ENCODE measurements at regions not wholly inside any gene's neighbourhood (a gene's known extent, or its start where the extent isn't known, plus 50 kb on each side); places are given as distances from the start of the nearest gene placed in this dataset.

- 86 to 97% methylated on average over 6 of the region's 6 CpGs for WGBS, 2 donors
- DNase-seq (ENCODE audit: low spot score in 2 of 2) = no peak
- TF ChIP-seq EP300 (IDR thresholded peaks at IDR 0.05) = no peak
- TF ChIP-seq CTCF (IDR thresholded peaks at IDR 0.05) = no peak
- TF ChIP-seq POLR2A (IDR thresholded peaks at IDR 0.05) = no peak
- Histone ChIP-seq H3K27me3 (no peaks in the 10 kb centered on the region), H3K9me3 (no peaks in the 10 kb centered on the region), H3K36me3 (no peaks in the 10 kb centered on the region), H3K4me1 (no peaks in the 10 kb centered on the region), H3K4me3 (no peak overlapping the region), H3K27ac (no peak overlapping the region)
Observed at GRCh38 chr18:41752826-41753225, 202.2 kb upstream of the PIK3C3 start.

GRCh38 chr18:41751652-41752051 lies 203.4 kb upstream of the PIK3C3 start:
- H3K27me3 ChIP-seq = no peaks in the 10 kb centered on the region
- TF ChIP-seq EP300 (IDR thresholded peaks at IDR 0.05) (no peak), CTCF (IDR thresholded peaks at IDR 0.05) (no peak), POLR2A (IDR thresholded peaks at IDR 0.05) (no peak)
- H3K4me1 ChIP-seq = no peaks in the 10 kb centered on the region
- no peak overlapping the region for H3K4me3 ChIP-seq
- WGBS, 2 donors = 44 to 51% methylated on average over 1 of the region's 1 CpG
- H3K36me3 ChIP-seq = no peaks in the 10 kb centered on the region
- no peak overlapping the region for H3K27ac ChIP-seq
- no peaks in the 10 kb centered on the region for H3K9me3 ChIP-seq
- DNase-seq (ENCODE audit: low spot score in 2 of 2) = no peak

DNA sequence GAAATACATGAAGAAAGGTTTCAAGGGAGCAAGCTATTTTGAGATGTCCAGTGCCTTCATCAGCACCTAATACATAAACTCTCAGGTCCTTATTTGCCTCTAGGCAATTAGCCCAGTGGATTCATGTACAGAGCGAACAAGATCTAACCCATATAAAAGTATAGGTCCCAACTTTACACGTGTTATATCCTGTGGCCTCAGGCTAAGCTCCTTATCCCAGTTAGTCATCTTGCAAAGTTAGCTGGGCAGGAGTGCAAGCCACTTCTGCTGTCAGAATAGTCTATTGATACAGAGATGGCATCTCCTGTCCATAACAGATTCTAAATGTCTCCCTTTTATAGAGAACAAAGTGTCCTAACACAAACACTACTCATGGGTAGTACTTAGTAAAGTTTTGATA lies 203.9 kb upstream of the PIK3C3 start:
- H3K27me3 ChIP-seq = no peaks in the 10 kb centered on the region

GRCh38 chr18:41747723-41748242 lies 207.3 kb upstream of the PIK3C3 start:
- Histone ChIP-seq H3K27ac (no peak overlapping the region), H3K27me3 (no peaks in the 10 kb centered on the region), H3K4me3 (no peak overlapping the region), H3K9me3 (no peaks in the 10 kb centered on the region), H3K36me3 (no peaks in the 10 kb centered on the region), H3K4me1 (no peaks in the 10 kb centered on the region)
- no peak for DNase-seq (ENCODE audit: low spot score in 2 of 2)
- TF ChIP-seq EP300 (IDR thresholded peaks at IDR 0.05) (no peak), CTCF (IDR thresholded peaks at IDR 0.05) (no peak), POLR2A (IDR thresholded peaks at IDR 0.05) (no peak)
- WGBS, 2 donors = 69 to 75% methylated on average over 2 of the region's 2 CpGs

More for the DNA sequence above, 203.9 kb upstream of the PIK3C3 start:
- no peaks in the 10 kb centered on the region for H3K9me3 ChIP-seq
- H3K27ac ChIP-seq = no peak overlapping the region
- TF ChIP-seq CTCF (IDR thresholded peaks at IDR 0.05) = no peak
- TF ChIP-seq POLR2A (IDR thresholded peaks at IDR 0.05) = no peak
- TF ChIP-seq EP300 (IDR thresholded peaks at IDR 0.05) = no peak
- no peaks in the 10 kb centered on the region for H3K4me1 ChIP-seq
- no peak for DNase-seq (ENCODE audit: low spot score in 2 of 2)
- no peaks in the 10 kb centered on the region for H3K36me3 ChIP-seq
- H3K4me3 ChIP-seq = no peak overlapping the region
- WGBS, 2 donors = 81 to 83% methylated on average over 2 of the region's 2 CpGs

DNA sequence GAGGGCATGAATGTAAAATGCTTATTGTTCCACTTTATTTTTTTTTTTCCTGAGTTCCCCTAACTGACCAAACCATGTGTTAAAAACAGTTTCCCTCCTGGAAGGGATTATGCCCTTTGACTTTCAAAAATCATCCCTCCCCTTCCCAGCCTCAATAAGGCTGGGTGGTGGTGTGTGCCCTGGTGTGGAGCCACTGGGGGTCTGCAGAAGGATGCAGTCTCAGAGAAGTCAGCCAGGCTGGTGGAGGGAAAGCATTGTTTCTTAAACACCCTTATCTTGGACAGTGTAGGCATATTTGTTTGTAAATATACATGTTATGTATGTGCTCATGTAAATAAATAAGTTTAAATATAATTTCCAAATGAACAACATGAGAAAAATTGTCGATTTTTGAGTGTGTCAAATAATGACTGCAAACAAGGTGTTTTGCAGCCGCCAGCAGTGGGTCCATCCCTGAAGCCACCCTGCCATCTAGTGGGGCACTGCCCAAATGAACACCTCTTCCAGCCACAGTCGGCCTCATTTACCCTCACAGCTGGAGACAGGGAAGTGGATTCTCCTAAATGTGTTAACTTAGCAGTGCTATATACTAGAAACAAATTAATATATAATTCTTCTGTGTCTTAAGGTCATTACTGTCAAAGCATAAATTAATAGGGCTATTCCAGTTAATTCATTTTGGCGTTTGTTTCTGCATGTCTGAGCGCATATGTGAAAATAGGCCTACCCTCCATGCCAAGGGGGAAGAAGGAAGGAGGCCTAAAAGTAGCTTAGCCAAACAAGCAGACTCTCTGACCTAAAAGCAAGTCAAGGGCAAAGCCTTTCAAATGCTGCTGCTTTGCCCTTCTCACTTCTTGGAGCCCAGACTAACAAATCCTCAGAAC lies 209.6 kb upstream of the PIK3C3 start:
- H3K27ac ChIP-seq = no peak overlapping the region
- no peak for DNase-seq (ENCODE audit: low spot score in 2 of 2)
- H3K4me3 ChIP-seq = no peak overlapping the region
- H3K9me3 ChIP-seq = no peaks in the 10 kb centered on the region
- no peaks in the 10 kb centered on the region for H3K4me1 ChIP-seq
- H3K36me3 ChIP-seq = no peaks in the 10 kb centered on the region
- 32 to 37% methylated on average over 5 of the region's 5 CpGs for WGBS, 2 donors
- no peaks in the 10 kb centered on the region for H3K27me3 ChIP-seq
- TF ChIP-seq CTCF (IDR thresholded peaks at IDR 0.05) = peak in 2 of 5 experiments; percentile 16 to 42
- TF ChIP-seq POLR2A (IDR thresholded peaks at IDR 0.05) = no peak
